Neuron (in vitro differentiated cells): ENCODE measurements at regions not wholly inside any gene's neighbourhood (a gene's known extent, or its start where the extent isn't known, plus 50 kb on each side); places are given as distances from the start of the nearest gene placed in this dataset.

ENCODE experiments used
- H2AFZ ChIP-seq: one replicate; pipeline ENCODE4 v1.6.1; 2013; ENCODE audit warnings: low read depth, mild to moderate bottlenecking, inconsistent platforms, low read length, moderate library complexity
- H3K27me3 ChIP-seq: one replicate; pipeline ENCODE4 v1.6.1; 2013; ENCODE audit warnings: low read length; ENCODE audit not compliant: insufficient read depth
- H3K36me3 ChIP-seq: one replicate; pipeline ENCODE4 v1.6.1; 2013; ENCODE audit warnings: low read length; ENCODE audit not compliant: insufficient read depth
- H3K4me1 ChIP-seq: one replicate; pipeline ENCODE4 v1.6.1; 2013; ENCODE audit warnings: low read length; ENCODE audit not compliant: insufficient read depth
- H3K4me3 ChIP-seq: 2 replicates; pipeline ENCODE4 v1.5.1; 2013; ENCODE audit warnings: mild to moderate bottlenecking, low read length, moderate library complexity
- H3K9me3 ChIP-seq: one replicate; pipeline ENCODE4 v1.6.1; 2013; ENCODE audit warnings: low read length

- Histone ChIP-seq H3K4me3 (no peak overlapping the region), H3K27me3 (no peaks in the 10 kb centered on the region), H3K36me3 (no peaks in the 10 kb centered on the region), H2AFZ (no peak overlapping the region), H3K9me3 (no peaks in the 10 kb centered on the region), H3K4me1 (no peaks in the 10 kb centered on the region)
Measured at GRCh38 chr6:81475646-81476045, 276.8 kb downstream of the TENT5A start.

DNA sequence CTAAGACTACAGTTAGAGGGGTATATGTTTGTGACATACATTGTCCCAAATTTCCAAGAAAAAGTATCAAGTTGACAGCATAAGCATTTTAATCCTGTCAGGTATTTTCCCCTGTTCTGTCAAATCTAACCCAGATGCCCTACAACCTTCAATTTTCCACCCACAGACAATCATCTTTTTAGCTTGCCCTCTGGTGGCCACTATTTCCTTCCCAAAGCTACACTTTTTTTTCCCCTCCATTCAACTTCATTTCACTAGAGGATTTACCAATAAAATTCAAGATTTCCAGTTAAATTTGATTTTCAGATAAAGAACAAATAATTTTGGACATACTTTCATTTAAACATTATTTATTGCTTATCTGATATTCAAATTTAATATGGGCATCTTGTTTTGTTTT is 286.6 kb downstream of the TENT5A start:
- Histone ChIP-seq H3K4me1 (no peaks in the 10 kb centered on the region), H2AFZ (no peak overlapping the region), H3K9me3 (no peaks in the 10 kb centered on the region), H3K36me3 (no peaks in the 10 kb centered on the region), H3K4me3 (no peak overlapping the region), H3K27me3 (no peaks in the 10 kb centered on the region)

DNA sequence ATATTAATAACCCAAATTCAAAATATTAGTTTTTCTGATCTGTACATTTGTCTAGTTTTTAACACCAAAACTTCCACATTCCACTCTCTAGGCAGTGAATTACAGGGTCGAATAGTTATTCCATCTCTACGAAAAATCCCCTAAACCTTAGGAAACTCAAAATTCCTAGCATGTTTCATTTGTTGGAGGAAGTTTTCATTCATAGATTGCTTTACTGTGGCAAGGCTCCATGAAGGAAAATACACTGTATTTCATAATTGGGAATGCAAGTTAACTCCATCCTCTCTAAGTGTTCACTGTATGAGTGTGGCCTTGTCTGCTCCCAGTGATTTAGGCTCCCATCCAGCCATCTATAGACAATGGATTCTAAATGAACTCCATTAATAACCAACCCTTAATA is 296.1 kb downstream of the TENT5A start:
- H3K36me3 ChIP-seq, result no peaks in the 10 kb centered on the region
- peaks cover 11% of the 10 kb centered on the region for H3K4me1 ChIP-seq
- H3K27me3 ChIP-seq, result no peaks in the 10 kb centered on the region
- H2AFZ ChIP-seq, result no peak overlapping the region
- H3K4me3 ChIP-seq, result no peak overlapping the region
- H3K9me3 ChIP-seq, result no peaks in the 10 kb centered on the region

DNA sequence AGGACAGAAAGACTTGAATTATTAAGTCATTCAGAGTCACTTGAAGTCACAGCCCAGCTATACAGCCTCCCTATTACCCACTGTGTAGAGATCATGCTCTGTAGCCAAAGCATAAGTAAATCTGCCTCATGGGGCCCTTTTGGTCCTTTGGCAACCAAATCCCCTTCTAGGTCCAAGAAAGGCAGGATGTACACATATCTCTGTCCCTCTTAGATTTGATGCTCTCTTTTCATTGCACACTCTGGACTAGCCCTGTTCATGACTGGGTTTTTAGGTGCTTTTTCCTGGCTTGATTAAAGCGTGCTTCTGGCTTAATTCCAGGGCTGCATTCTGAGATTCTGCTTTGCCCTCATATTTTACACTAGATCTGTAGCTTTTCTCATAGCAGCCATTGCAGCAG is 296.8 kb downstream of the TENT5A start:
- Histone ChIP-seq H3K4me3 (no peak overlapping the region), H2AFZ (no peak overlapping the region), H3K36me3 (no peaks in the 10 kb centered on the region), H3K4me1 (peaks cover 11% of the 10 kb centered on the region), H3K9me3 (no peaks in the 10 kb centered on the region), H3K27me3 (no peaks in the 10 kb centered on the region)

- Histone ChIP-seq H3K36me3 (no peaks in the 10 kb centered on the region), H3K9me3 (no peaks in the 10 kb centered on the region), H2AFZ (peak overlapping the region; percentile 28), H3K4me1 (peaks cover 11% of the 10 kb centered on the region), H3K27me3 (no peaks in the 10 kb centered on the region), H3K4me3 (no peak overlapping the region)
Measured at GRCh38 chr6:81451787-81452186, 300.7 kb downstream of the TENT5A start.

DNA sequence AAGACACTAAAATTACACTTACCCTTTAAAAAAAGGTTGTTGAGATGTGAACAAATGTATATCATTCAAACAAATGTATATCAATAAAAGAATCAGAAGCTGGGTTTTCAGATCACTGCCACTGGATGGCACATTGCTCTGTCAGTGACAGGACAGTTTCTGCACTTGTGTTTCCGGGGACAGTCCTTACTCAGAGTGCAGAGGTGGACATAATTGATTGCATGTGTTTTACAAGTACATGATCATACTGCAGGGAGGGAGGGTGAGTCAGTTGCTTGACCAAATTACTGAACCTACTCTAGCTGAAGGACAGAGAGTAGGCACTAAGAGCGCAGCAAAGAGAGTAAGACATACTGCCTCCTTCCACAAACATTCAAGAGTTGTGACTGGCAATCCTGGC is 302.3 kb downstream of the TENT5A start:
- Histone ChIP-seq H3K9me3 (no peaks in the 10 kb centered on the region), H3K4me1 (peaks cover 11% of the 10 kb centered on the region), H3K36me3 (no peaks in the 10 kb centered on the region), H2AFZ (no peak overlapping the region), H3K4me3 (no peak overlapping the region), H3K27me3 (no peaks in the 10 kb centered on the region)

DNA sequence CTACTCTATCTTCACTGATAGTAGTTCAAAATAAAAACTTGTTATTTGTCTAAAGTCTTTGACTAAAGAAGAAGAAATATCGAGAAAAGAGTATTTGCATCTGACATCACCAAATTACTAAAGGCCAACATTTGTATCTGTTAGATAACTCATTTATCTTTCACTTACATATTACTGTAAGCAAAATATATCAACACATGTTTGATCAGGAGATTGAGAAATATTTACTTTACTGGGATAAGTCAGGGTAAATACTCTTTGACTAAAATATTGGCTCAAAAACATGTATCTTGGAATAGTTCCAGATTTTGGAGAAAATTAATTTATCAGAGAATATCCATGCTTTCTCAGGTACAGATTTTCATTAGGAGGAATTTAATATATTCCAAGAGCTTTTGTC is 306.0 kb downstream of the TENT5A start:
- Histone ChIP-seq H2AFZ (no peak overlapping the region), H3K4me1 (peaks cover under 1% of the 10 kb centered on the region), H3K36me3 (no peaks in the 10 kb centered on the region), H3K9me3 (no peaks in the 10 kb centered on the region), H3K4me3 (no peak overlapping the region), H3K27me3 (no peaks in the 10 kb centered on the region)

GRCh38 chr6:81439417-81439816 is 313.1 kb downstream of the TENT5A start:
- Histone ChIP-seq H3K27me3 (no peaks in the 10 kb centered on the region), H3K4me3 (no peak overlapping the region), H3K36me3 (no peaks in the 10 kb centered on the region), H3K4me1 (no peaks in the 10 kb centered on the region), H3K9me3 (peaks cover 2% of the 10 kb centered on the region), H2AFZ (no peak overlapping the region)

DNA sequence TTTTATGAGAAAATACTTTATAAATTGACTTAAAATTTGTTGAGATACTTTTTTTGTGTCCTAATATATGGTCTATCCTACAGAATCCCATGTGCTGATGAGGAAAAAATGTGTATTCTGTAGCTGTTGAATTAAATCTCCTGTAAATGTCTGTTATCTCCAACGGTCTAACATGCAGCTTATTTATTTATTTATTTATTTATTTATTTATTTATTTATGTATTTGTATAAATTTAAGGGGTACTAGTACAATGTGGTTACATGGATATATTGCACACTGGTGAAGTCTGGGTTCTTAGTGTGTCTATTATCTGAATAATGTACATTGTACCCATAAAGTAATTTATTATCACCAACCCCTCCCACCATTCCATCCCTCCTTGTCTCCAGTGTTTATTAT is 315.5 kb downstream of the TENT5A start:
- Histone ChIP-seq H3K4me1 (no peaks in the 10 kb centered on the region), H3K27me3 (no peaks in the 10 kb centered on the region), H2AFZ (no peak overlapping the region), H3K4me3 (no peak overlapping the region), H3K36me3 (no peaks in the 10 kb centered on the region), H3K9me3 (peaks cover 2% of the 10 kb centered on the region)

DNA sequence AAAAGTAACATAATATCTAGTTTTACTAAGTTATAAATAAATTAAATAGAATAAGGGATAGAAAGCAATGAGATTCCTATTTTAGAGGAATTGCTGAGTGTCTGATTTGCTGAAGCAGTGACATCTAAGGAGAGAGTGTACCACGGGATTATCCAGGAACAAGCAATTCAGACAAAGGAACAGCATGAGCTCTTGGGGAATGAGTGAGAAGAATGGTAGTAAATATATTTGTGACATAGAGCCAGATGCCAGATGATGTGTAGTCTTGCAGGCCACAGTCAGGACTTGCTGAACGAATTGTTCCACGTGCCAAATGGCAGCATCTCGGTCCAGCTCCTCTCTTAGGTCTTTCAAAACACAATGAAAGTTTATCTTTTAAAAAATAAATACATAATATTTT is 339.2 kb downstream of the TENT5A start:
- Histone ChIP-seq H2AFZ (no peak overlapping the region), H3K4me1 (peaks cover 4% of the 10 kb centered on the region), H3K4me3 (no peak overlapping the region), H3K9me3 (no peaks in the 10 kb centered on the region), H3K36me3 (no peaks in the 10 kb centered on the region), H3K27me3 (no peaks in the 10 kb centered on the region)

DNA sequence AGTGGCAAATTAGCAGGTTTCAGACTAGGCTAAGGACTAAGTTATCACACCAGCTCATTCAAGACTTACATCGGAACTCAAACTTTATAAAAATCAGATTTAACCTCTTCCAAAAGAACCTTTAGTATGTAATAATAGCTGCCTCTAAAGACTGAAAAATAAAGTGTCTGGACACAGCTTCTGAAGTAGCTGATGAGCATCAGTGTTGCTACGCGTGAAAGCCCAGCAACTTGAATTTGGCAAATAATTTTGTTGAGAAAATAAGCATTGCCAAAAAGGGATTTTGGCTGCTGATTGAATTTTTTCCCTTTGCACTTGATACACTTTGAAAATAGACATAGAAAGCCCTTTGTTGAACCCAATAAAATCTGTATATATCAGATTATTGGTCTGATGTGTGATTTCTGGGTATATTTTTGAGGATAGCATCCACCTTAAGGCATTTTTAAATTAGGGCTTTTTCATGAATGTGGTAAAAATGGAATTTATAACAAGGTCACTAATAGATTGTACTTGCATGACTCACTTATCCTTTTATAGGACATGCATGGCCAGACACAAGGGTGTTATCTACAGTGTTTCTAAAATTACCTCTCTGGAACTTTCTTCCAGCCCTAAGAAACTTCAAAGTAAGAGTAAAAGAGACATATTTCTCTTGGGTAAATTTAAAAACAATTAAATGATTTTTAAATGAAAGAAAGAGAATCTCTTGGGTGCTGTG is 350.4 kb downstream of the TENT5A start:
- H3K4me1 ChIP-seq, result no peaks in the 10 kb centered on the region
- H2AFZ ChIP-seq, result no peak overlapping the region
- H3K27me3 ChIP-seq, result no peaks in the 10 kb centered on the region

GRCh38 chr6:81396916-81397315 is 355.6 kb downstream of the TENT5A start:
- no peaks in the 10 kb centered on the region for H3K27me3 ChIP-seq
- H3K4me1 ChIP-seq, result no peaks in the 10 kb centered on the region
- no peak overlapping the region for H3K4me3 ChIP-seq
- no peak overlapping the region for H2AFZ ChIP-seq
- H3K36me3 ChIP-seq, result no peaks in the 10 kb centered on the region
- H3K9me3 ChIP-seq, result peaks cover 6% of the 10 kb centered on the region

More for the DNA sequence above, 350.4 kb downstream of the TENT5A start:
- Histone ChIP-seq H3K9me3 (no peaks in the 10 kb centered on the region), H3K36me3 (no peaks in the 10 kb centered on the region), H3K4me3 (no peak overlapping the region)

GRCh38 chr6:81387163-81387562 is 365.3 kb downstream of the TENT5A start:
- Histone ChIP-seq H3K27me3 (no peaks in the 10 kb centered on the region), H3K9me3 (peaks cover 1% of the 10 kb centered on the region), H3K4me1 (no peaks in the 10 kb centered on the region), H3K36me3 (no peaks in the 10 kb centered on the region), H2AFZ (no peak overlapping the region), H3K4me3 (no peak overlapping the region)

- H3K9me3 ChIP-seq, result no peaks in the 10 kb centered on the region
- H2AFZ ChIP-seq, result no peak overlapping the region
- H3K36me3 ChIP-seq, result no peaks in the 10 kb centered on the region
- H3K4me3 ChIP-seq, result no peak overlapping the region
- H3K27me3 ChIP-seq, result no peaks in the 10 kb centered on the region
- H3K4me1 ChIP-seq, result no peaks in the 10 kb centered on the region
Measured at GRCh38 chr6:81384921-81385320, 367.6 kb downstream of the TENT5A start.
